Activated naive CD4-positive, alpha-beta T cell treated with anti-CD3 and anti-CD28 coated beads, Interleukin-2, amount 50 U/mL, for 24 hours (primary cell): ENCODE measurements at regions not wholly inside any gene's neighbourhood (a gene's known extent, or its start where the extent isn't known, plus 50 kb on each side); places are given as distances from the start of the nearest gene placed in this dataset.

ENCODE experiments used
- H3K27ac Mint-ChIP-seq: one replicate; pipeline ENCODE4 v1.8.0; 2021; ENCODE audit warnings: mild to moderate bottlenecking, mixed read lengths
- H3K27me3 Mint-ChIP-seq: one replicate; pipeline ENCODE4 v1.8.0; 2021; ENCODE audit warnings: mixed read lengths
- H3K36me3 Mint-ChIP-seq: one replicate; pipeline ENCODE4 v1.8.0; 2021; ENCODE audit warnings: mixed read lengths
- H3K4me1 Mint-ChIP-seq: one replicate; pipeline ENCODE4 v1.8.0; 2021; ENCODE audit warnings: mixed read lengths
- H3K4me3 Mint-ChIP-seq: one replicate; pipeline ENCODE4 v1.8.0; 2021; ENCODE audit warnings: mild to moderate bottlenecking, mixed read lengths
- H3K9me3 Mint-ChIP-seq: one replicate; pipeline ENCODE4 v1.8.0; 2021; ENCODE audit warnings: mixed read lengths

DNA sequence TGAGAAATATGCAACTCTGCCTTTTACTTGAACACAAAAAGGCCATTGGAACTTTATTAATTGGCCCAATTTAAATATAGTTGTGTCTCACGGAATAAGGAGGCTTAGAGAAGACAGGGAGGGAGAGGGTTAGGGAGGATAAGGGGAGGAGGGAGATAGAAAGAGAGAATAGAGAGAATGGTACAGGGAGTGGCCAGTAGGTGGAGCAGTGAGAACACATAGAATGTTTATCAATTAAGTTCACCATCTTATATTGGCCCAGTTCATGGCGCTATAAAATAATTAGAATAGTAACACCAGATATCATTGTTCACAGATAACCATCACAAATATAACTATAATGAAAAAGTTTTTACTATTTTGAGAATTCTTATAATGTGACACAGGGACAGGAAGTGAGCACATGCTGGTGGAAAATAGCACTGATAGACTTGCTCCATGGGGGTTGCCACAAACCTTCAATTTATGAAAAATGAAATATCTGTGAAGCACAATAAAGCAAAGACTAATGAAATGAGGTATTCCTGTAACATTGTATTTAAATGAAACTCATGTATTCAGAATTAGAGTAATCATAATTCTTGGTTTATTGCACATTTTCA is 374.1 kb upstream of the MANEA start:
- Mint-ChIP-seq H3K27me3 (no peaks in the 10 kb centered on the region), H3K9me3 (no peaks in the 10 kb centered on the region), H3K4me1 (no peaks in the 10 kb centered on the region), H3K36me3 (no peaks in the 10 kb centered on the region), H3K4me3 (no peak overlapping the region), H3K27ac (no peak overlapping the region)

DNA sequence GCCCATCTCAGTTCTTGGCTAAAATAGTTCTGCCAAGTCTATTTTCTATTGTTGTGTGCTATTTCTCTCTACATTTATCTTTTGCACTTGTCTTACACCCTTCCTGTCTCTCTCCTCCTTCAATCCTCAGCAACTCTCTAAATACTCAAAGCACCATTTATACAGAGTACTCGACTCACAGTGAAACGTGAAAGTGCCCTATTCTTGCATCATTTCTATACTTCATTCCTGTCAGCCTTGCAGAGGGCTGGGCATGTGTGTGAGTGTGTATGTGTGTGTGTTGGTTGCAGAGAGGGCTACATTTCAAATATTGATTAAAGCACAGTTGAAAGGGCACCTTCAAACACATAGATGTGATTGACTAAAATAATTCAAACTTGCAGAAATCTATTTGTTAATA is 373.2 kb upstream of the MANEA start:
- H3K4me3 Mint-ChIP-seq: no peak overlapping the region
- no peak overlapping the region for H3K27ac Mint-ChIP-seq
- no peaks in the 10 kb centered on the region for H3K9me3 Mint-ChIP-seq
- no peaks in the 10 kb centered on the region for H3K36me3 Mint-ChIP-seq
- no peaks in the 10 kb centered on the region for H3K4me1 Mint-ChIP-seq
- no peaks in the 10 kb centered on the region for H3K27me3 Mint-ChIP-seq

DNA sequence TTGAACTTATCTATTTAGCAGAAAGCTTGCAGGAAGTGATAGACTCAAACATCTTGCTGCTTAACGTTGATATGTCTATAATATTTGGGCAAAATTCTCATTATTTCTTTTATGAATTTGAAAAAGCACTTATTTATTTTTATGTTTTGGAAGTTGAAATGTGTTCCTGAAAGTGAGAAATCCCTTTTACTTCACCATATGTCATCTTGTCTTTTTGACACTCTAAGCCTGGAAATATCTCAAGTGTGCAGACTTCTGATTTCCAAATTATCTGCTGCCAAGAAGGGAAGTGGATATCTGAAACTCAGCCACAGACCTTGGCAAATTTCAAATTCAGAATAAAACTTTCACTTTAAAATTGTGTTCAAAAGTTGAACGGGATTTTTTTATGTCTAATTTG is 368.7 kb upstream of the MANEA start:
- H3K27ac Mint-ChIP-seq: no peak overlapping the region
- H3K9me3 Mint-ChIP-seq: no peaks in the 10 kb centered on the region
- H3K27me3 Mint-ChIP-seq: no peaks in the 10 kb centered on the region
- H3K36me3 Mint-ChIP-seq: no peaks in the 10 kb centered on the region
- H3K4me3 Mint-ChIP-seq: no peak overlapping the region
- H3K4me1 Mint-ChIP-seq: no peaks in the 10 kb centered on the region

- Mint-ChIP-seq H3K27me3 (no peaks in the 10 kb centered on the region), H3K4me3 (no peak overlapping the region), H3K36me3 (no peaks in the 10 kb centered on the region), H3K4me1 (no peaks in the 10 kb centered on the region), H3K9me3 (no peaks in the 10 kb centered on the region), H3K27ac (no peak overlapping the region)
Measured at GRCh38 chr6:95209074-95209473, 368.3 kb upstream of the MANEA start.

GRCh38 chr6:95216555-95216954 is 360.8 kb upstream of the MANEA start:
- no peaks in the 10 kb centered on the region for H3K9me3 Mint-ChIP-seq
- no peak overlapping the region for H3K4me3 Mint-ChIP-seq
- no peak overlapping the region for H3K27ac Mint-ChIP-seq
- H3K27me3 Mint-ChIP-seq: no peaks in the 10 kb centered on the region
- no peaks in the 10 kb centered on the region for H3K4me1 Mint-ChIP-seq
- no peaks in the 10 kb centered on the region for H3K36me3 Mint-ChIP-seq

- Mint-ChIP-seq H3K27ac (no peak overlapping the region), H3K4me1 (no peaks in the 10 kb centered on the region)
Measured at GRCh38 chr6:95227351-95227750, 350.0 kb upstream of the MANEA start.

DNA sequence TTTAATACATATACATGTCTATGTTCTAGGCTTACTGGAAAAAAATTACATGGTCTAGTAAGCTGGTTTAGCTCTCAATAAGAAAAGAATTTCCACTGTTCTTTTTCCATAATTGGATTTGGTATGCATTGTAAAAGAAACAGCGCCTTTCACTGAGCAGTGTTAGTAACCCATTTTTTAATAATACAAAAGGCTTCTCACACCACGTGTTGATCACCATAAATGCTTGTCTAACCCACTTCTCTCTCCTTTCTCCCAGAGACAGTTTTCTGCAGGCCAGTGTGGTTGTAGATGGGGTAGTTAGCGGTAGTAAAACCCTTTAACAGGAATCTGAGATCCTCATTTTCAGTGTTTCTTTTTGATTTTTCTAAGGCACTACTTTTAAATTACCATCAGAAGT is 348.7 kb upstream of the MANEA start:
- Mint-ChIP-seq H3K27me3 (no peaks in the 10 kb centered on the region), H3K9me3 (no peaks in the 10 kb centered on the region), H3K27ac (no peak overlapping the region), H3K36me3 (no peaks in the 10 kb centered on the region), H3K4me3 (no peak overlapping the region), H3K4me1 (no peaks in the 10 kb centered on the region)

More at GRCh38 chr6:95227351-95227750, 350.0 kb upstream of the MANEA start:
- Mint-ChIP-seq H3K36me3 (no peaks in the 10 kb centered on the region), H3K27me3 (no peaks in the 10 kb centered on the region), H3K4me3 (no peak overlapping the region), H3K9me3 (no peaks in the 10 kb centered on the region)

DNA sequence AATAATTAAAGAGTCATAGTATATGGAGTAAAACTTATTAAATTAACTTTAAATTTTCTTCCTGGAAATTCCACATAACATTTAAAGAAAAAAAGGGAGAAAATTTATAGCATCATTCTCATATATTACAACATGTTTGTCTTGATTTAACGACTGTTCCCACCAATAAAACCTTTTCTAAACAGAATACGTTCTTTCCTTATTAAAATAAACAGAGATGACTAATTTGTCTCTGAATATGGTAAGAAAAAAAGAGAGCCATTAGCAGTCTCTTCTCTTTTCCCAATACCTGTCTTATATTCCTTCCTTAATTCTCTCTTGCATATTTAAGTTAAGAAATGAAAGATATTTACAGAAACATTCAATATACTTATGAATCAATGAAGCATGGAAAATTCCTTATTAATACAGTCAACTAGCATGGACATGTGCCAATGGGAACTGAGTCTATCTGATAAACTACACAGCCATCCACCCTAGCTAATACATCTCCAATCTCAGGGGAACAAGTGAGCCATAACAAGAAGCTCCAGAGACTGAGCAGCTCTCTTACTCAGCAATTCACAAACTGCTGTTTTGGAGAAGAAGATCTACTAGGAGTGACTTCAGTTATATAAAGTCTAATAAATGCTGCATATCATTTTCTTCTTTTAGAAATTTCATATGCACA is 347.1 kb upstream of the MANEA start:
- no peaks in the 10 kb centered on the region for H3K36me3 Mint-ChIP-seq
- H3K4me1 Mint-ChIP-seq: no peaks in the 10 kb centered on the region
- H3K27ac Mint-ChIP-seq: no peak overlapping the region
- H3K27me3 Mint-ChIP-seq: no peaks in the 10 kb centered on the region
- H3K4me3 Mint-ChIP-seq: no peak overlapping the region
- H3K9me3 Mint-ChIP-seq: no peaks in the 10 kb centered on the region

- no peaks in the 10 kb centered on the region for H3K27me3 Mint-ChIP-seq
- no peaks in the 10 kb centered on the region for H3K9me3 Mint-ChIP-seq
- H3K36me3 Mint-ChIP-seq: no peaks in the 10 kb centered on the region
- H3K4me3 Mint-ChIP-seq: no peak overlapping the region
- H3K27ac Mint-ChIP-seq: no peak overlapping the region
- H3K4me1 Mint-ChIP-seq: no peaks in the 10 kb centered on the region
Measured at GRCh38 chr6:95231416-95231815, 345.9 kb upstream of the MANEA start.

GRCh38 chr6:95232446-95232845 is 344.9 kb upstream of the MANEA start:
- Mint-ChIP-seq H3K9me3 (no peaks in the 10 kb centered on the region), H3K36me3 (no peaks in the 10 kb centered on the region), H3K4me1 (no peaks in the 10 kb centered on the region), H3K27me3 (no peaks in the 10 kb centered on the region), H3K27ac (no peak overlapping the region), H3K4me3 (no peak overlapping the region)

DNA sequence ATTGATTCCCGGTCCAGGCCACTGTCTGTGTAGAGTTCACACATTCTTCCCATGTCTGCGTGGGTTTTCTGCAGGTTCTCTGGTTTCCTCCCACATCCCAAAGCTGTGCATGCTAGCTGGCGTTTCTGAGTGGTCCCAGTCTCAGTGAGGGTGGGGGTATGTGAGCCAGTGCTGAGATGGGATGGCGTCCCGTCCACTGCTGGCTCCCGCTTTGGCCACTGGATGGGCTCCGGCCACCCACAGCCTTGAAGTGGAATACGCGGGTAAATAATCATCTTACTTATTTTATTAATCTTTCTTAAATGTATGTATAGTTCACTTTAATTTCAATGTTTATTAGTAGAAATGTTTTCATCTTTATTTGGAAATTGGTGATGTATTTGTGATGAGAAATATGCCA is 343.5 kb upstream of the MANEA start:
- Mint-ChIP-seq H3K9me3 (no peaks in the 10 kb centered on the region), H3K27ac (no peak overlapping the region), H3K4me3 (no peak overlapping the region), H3K27me3 (no peaks in the 10 kb centered on the region), H3K36me3 (no peaks in the 10 kb centered on the region), H3K4me1 (no peaks in the 10 kb centered on the region)

DNA sequence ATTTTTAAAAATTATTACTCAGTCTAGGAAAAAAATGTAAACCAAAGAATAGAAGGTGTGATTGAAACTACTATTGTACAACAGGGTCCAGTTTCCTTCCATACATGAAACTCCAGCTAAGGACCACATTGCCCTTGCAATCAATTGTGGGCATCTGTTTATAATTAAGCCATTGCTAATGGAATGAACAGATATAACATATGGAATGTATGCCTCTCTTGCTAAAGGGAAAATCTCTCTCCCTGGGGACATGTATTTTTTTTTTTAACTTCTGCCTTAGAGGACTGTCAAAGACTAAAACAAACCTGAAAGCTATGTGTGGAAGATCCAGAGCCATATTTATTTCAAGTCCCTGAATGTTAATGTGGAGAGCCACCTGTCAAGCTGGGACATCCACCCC is 336.8 kb upstream of the MANEA start:
- no peaks in the 10 kb centered on the region for H3K36me3 Mint-ChIP-seq
- no peak overlapping the region for H3K27ac Mint-ChIP-seq
- no peak overlapping the region for H3K4me3 Mint-ChIP-seq
- H3K27me3 Mint-ChIP-seq: no peaks in the 10 kb centered on the region
- H3K9me3 Mint-ChIP-seq: no peaks in the 10 kb centered on the region
- H3K4me1 Mint-ChIP-seq: no peaks in the 10 kb centered on the region

DNA sequence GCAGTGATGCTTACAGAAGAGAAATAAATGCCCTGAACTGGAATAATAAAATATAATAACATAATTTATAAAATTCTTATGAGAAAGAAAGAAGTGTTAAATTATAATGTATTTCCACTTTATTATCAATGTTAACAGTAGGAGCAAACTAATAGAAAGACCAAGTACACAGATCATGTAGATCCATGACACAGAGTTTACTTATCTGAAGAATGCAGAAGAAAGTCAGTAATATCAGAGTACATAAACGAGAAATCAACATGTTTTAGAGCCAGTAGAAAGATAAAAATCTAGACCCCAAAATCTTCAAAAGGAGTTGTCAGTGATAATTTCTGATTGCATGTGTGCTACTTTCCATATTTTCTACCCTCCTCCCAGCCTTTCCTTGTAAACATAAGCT is 334.8 kb upstream of the MANEA start:
- H3K36me3 Mint-ChIP-seq: no peaks in the 10 kb centered on the region
- H3K27me3 Mint-ChIP-seq: no peaks in the 10 kb centered on the region
- no peaks in the 10 kb centered on the region for H3K9me3 Mint-ChIP-seq
- H3K4me1 Mint-ChIP-seq: no peaks in the 10 kb centered on the region
- no peak overlapping the region for H3K4me3 Mint-ChIP-seq
- H3K27ac Mint-ChIP-seq: no peak overlapping the region

GRCh38 chr6:95243053-95243452 is 334.3 kb upstream of the MANEA start:
- Mint-ChIP-seq H3K4me1 (no peaks in the 10 kb centered on the region), H3K4me3 (no peak overlapping the region), H3K27me3 (no peaks in the 10 kb centered on the region), H3K27ac (no peak overlapping the region), H3K36me3 (no peaks in the 10 kb centered on the region), H3K9me3 (no peaks in the 10 kb centered on the region)

DNA sequence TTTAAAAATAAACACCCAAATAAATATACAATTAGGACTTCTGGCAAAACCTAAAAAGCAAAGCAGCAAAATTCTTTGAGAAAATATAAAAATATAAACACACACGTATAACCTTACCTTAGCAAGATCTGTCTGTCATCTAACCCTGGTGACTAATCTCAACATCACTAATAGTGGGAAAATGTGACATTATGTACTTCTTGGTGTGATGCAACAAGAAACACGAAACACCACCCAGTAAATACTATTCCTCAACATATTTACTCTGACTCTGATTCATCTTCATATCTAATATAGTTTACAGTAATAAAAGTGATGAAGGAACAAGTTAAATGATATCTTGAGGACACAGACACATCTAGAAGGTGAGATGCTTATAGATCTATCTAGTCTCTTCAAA is 332.6 kb upstream of the MANEA start:
- Mint-ChIP-seq H3K4me1 (no peaks in the 10 kb centered on the region), H3K4me3 (no peak overlapping the region), H3K9me3 (no peaks in the 10 kb centered on the region), H3K36me3 (no peaks in the 10 kb centered on the region), H3K27me3 (no peaks in the 10 kb centered on the region), H3K27ac (no peak overlapping the region)

DNA sequence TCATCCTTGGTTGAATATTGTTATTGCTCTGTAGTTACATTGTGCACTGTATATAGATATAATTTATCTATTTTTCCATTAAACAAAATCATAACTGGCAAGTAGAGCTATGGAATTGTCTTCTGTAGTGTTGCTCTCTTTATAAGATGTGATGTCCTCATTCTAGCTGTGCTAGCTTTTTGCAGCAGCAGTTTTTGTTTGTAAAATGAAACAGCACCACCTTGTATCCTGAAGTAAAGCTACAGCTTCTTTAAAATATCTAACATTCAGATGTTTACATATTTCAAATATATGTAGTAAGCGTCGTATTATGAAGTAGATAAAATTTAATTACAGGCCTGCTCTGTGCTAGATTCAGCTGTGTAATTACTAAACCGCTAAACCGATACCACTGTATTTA is 328.8 kb upstream of the MANEA start:
- Mint-ChIP-seq H3K36me3 (no peaks in the 10 kb centered on the region), H3K27me3 (no peaks in the 10 kb centered on the region), H3K4me1 (no peaks in the 10 kb centered on the region), H3K9me3 (no peaks in the 10 kb centered on the region), H3K27ac (no peak overlapping the region), H3K4me3 (no peak overlapping the region)

GRCh38 chr6:95249175-95249574 is 328.2 kb upstream of the MANEA start:
- H3K4me1 Mint-ChIP-seq: no peaks in the 10 kb centered on the region
- H3K4me3 Mint-ChIP-seq: no peak overlapping the region

More at GRCh38 chr6:95249175-95249574, 328.2 kb upstream of the MANEA start:
- no peaks in the 10 kb centered on the region for H3K36me3 Mint-ChIP-seq
- no peaks in the 10 kb centered on the region for H3K9me3 Mint-ChIP-seq
- no peak overlapping the region for H3K27ac Mint-ChIP-seq
- H3K27me3 Mint-ChIP-seq: no peaks in the 10 kb centered on the region
